HPDE6-E6E7 (cell line): ENCODE measurements at regions not wholly inside any gene's neighbourhood (a gene's known extent, or its start where the extent isn't known, plus 50 kb on each side); places are given as distances from the start of the nearest gene placed in this dataset.

Experiments used
- DNase-seq: peaks from one replicate; pipeline ENCODE4 v3.0.0; 2011; ENCODE audit warnings: missing footprints; ENCODE audit errors: extremely low spot score

GRCh38 chr22:47850644-47851151 lies 1088.2 kb downstream of the TBC1D22A start:
- no peak for DNase-seq

- DNase-seq, result no peak
Observed at GRCh38 chr22:47849576-47849975, 1087.1 kb downstream of the TBC1D22A start.

GRCh38 chr22:47848184-47848920 lies 1085.9 kb downstream of the TBC1D22A start:
- DNase-seq, result no peak

- no peak for DNase-seq
Observed at GRCh38 chr22:47847131-47847890, 1084.9 kb downstream of the TBC1D22A start.

- no peak for DNase-seq
Observed at GRCh38 chr22:47846206-47846605, 1083.8 kb downstream of the TBC1D22A start.

- DNase-seq, result no peak
Observed at GRCh38 chr22:47842119-47842518, 1079.7 kb downstream of the TBC1D22A start.

- DNase-seq, result no peak
Observed at GRCh38 chr22:47841156-47841555, 1078.7 kb downstream of the TBC1D22A start.

GRCh38 chr22:47839595-47840227 lies 1077.3 kb downstream of the TBC1D22A start:
- DNase-seq, result no peak

- no peak for DNase-seq
Observed at GRCh38 chr22:47837703-47838102, 1075.3 kb downstream of the TBC1D22A start.

GRCh38 chr22:47836957-47837356 lies 1074.5 kb downstream of the TBC1D22A start:
- no peak for DNase-seq

GRCh38 chr22:47835726-47836125 lies 1073.3 kb downstream of the TBC1D22A start:
- DNase-seq, result no peak

GRCh38 chr22:47826016-47826415 lies 1063.6 kb downstream of the TBC1D22A start:
- no peak for DNase-seq

- DNase-seq, result no peak
Observed at GRCh38 chr22:47822422-47822821, 1060.0 kb downstream of the TBC1D22A start.

- no peak for DNase-seq
Observed at GRCh38 chr22:47818496-47818895, 1056.0 kb downstream of the TBC1D22A start.

- DNase-seq, result no peak
Observed at GRCh38 chr22:47817380-47817779, 1054.9 kb downstream of the TBC1D22A start.

GRCh38 chr22:47816863-47817210 lies 1054.4 kb downstream of the TBC1D22A start:
- DNase-seq, result no peak

- no peak for DNase-seq
Observed at GRCh38 chr22:47816121-47816862, 1053.8 kb downstream of the TBC1D22A start.

- DNase-seq, result no peak
Observed at GRCh38 chr22:47814474-47814873, 1052.0 kb downstream of the TBC1D22A start.

- no peak for DNase-seq
Observed at GRCh38 chr22:47813661-47814060, 1051.2 kb downstream of the TBC1D22A start.

GRCh38 chr22:47811971-47812370 lies 1049.5 kb downstream of the TBC1D22A start:
- no peak for DNase-seq

- no peak for DNase-seq
Observed at GRCh38 chr22:47810505-47811500, 1048.4 kb downstream of the TBC1D22A start.
